ENCODE measurements at regions not wholly inside any gene's neighbourhood (a gene's known extent, or its start where the extent isn't known, plus 50 kb on each side); places are given as distances from the start of the nearest gene placed in this dataset.

GRCh38 chr20:24766826-24767622, 182.0 kb upstream of the CST7 start:
- H3K36me3 ChIP-seq, result no peaks in the 10 kb centered on the region
- no peaks in the 10 kb centered on the region for H3K9me3 ChIP-seq
- peak in 1 of 6 donors; percentile 8 for DNase-seq
- no peak overlapping the region for H3K27ac ChIP-seq
- H3K4me3 ChIP-seq, result no peak overlapping the region
- no peaks in the 10 kb centered on the region for H3K27me3 ChIP-seq
- intact Hi-C loops (cut with DNase I), result no loop called here
- TF ChIP-seq CTCF (IDR thresholded peaks at IDR 0.05), result no peak
- WGBS, 2 donors, result 85 to 92% methylated on average over 7 of the region's 7 CpGs
- no peak for FAIRE-seq
- ATAC-seq, result no peak
- no peaks in the 10 kb centered on the region for H3K4me1 ChIP-seq

GRCh38 chr20:24767623-24768100, 181.4 kb upstream of the CST7 start:
- FAIRE-seq (no peak), DNase-seq (peak in 1 of 6 donors; percentile 9), ATAC-seq (no peak)
- Histone ChIP-seq H3K36me3 (no peaks in the 10 kb centered on the region), H3K27ac (no peak overlapping the region), H3K27me3 (no peaks in the 10 kb centered on the region), H3K4me3 (no peak overlapping the region), H3K9me3 (no peaks in the 10 kb centered on the region), H3K4me1 (no peaks in the 10 kb centered on the region)
- 88 to 90% methylated on average over 4 of the region's 4 CpGs for WGBS, 2 donors
- TF ChIP-seq CTCF (IDR thresholded peaks at IDR 0.05), result no peak
- intact Hi-C loops (cut with DNase I), result no loop called here

DNA sequence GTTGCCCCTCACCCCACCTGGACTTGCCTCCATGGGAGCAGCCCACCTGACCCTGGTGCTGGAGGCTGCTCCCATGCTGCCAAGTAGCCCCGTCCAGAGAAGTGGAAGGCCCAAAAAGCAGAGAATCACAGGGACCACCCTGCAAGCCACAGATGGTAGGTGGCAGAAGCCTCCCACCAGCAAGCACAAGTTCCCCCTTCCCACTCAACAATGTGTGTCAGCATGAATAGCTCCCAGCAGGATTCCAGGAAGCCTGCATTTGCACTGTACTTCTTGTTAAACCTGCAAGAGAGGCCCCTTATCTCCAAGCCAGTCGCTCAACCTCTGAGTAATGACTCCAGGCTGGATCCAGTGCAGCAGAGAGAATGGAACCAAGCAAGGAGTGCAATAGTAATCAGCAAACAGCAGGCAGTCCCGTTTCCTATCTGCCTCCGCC, 180.8 kb upstream of the CST7 start:
- TF ChIP-seq CTCF (IDR thresholded peaks at IDR 0.05), result no peak
- peak in 1 of 6 donors; percentile 9 for DNase-seq
- H3K4me3 ChIP-seq, result no peak overlapping the region
- no peak for FAIRE-seq
- 55 to 56% methylated on average over 4 of the region's 4 CpGs for WGBS, 2 donors
- H3K27me3 ChIP-seq, result no peaks in the 10 kb centered on the region
- no peaks in the 10 kb centered on the region for H3K36me3 ChIP-seq
- peak in 1 of 4 donors; percentile 24 for ATAC-seq
- intact Hi-C loops (cut with DNase I), result no loop called here
- no peaks in the 10 kb centered on the region for H3K4me1 ChIP-seq
- no peak overlapping the region for H3K27ac ChIP-seq
- H3K9me3 ChIP-seq, result no peaks in the 10 kb centered on the region

GRCh38 chr20:24768713-24769601, 180.1 kb upstream of the CST7 start:
- H3K4me3 ChIP-seq, result no peak overlapping the region
- H3K27me3 ChIP-seq, result no peaks in the 10 kb centered on the region
- WGBS, 2 donors, result 82 to 87% methylated on average over 10 of the region's 10 CpGs
- FAIRE-seq (no peak), DNase-seq (peak in 1 of 6 donors; percentile 3), ATAC-seq (no peak)
- no peaks in the 10 kb centered on the region for H3K36me3 ChIP-seq
- intact Hi-C loops (cut with DNase I), result no loop called here
- no peak overlapping the region for H3K27ac ChIP-seq
- no peak for TF ChIP-seq CTCF (IDR thresholded peaks at IDR 0.05)
- H3K4me1 ChIP-seq, result no peaks in the 10 kb centered on the region
- no peaks in the 10 kb centered on the region for H3K9me3 ChIP-seq
